HG02970 (cell line): ENCODE measurements at regions not wholly inside any gene's neighbourhood (a gene's known extent, or its start where the extent isn't known, plus 50 kb on each side); places are given as distances from the start of the nearest gene placed in this dataset.

Source experiments
- ATAC-seq: cut with Tn5 transposase; IDR thresholded peaks from one replicate; pipeline ENCODE4 v1.9.1; 2021; ENCODE audit warnings: mild to moderate bottlenecking, moderate library complexity, moderate number of reproducible peaks; ENCODE audit not compliant: unreplicated experiment, low FRiP score

- no peak for ATAC-seq
These were observed 599.5 kb upstream of the SMIM31 start for GRCh38 chr4:164154416-164154815.

- no peak for ATAC-seq
These were observed 584.3 kb upstream of the SMIM31 start for GRCh38 chr4:164169591-164169990.

- ATAC-seq, result no peak
These were observed 576.8 kb upstream of the SMIM31 start for GRCh38 chr4:164177153-164177552.

- ATAC-seq, result no peak
These were observed 576.2 kb upstream of the SMIM31 start for GRCh38 chr4:164177753-164178152.

- no peak for ATAC-seq
These were observed 565.7 kb upstream of the SMIM31 start for GRCh38 chr4:164188236-164188635.

GRCh38 chr4:164192844-164193243 lies 561.1 kb upstream of the SMIM31 start:
- no peak for ATAC-seq

GRCh38 chr4:164193676-164194075 lies 560.3 kb upstream of the SMIM31 start:
- no peak for ATAC-seq

GRCh38 chr4:164197556-164197955 lies 556.4 kb upstream of the SMIM31 start:
- ATAC-seq, result no peak

GRCh38 chr4:164203476-164203875 lies 550.5 kb upstream of the SMIM31 start:
- no peak for ATAC-seq

GRCh38 chr4:164204434-164204833 lies 549.5 kb upstream of the SMIM31 start:
- no peak for ATAC-seq

- ATAC-seq, result no peak
These were observed 546.5 kb upstream of the SMIM31 start for GRCh38 chr4:164207460-164207859.

- no peak for ATAC-seq
These were observed 543.6 kb upstream of the SMIM31 start for GRCh38 chr4:164210377-164210776.

GRCh38 chr4:164212134-164212533 lies 541.8 kb upstream of the SMIM31 start:
- no peak for ATAC-seq

- no peak for ATAC-seq
These were observed 541.2 kb upstream of the SMIM31 start for GRCh38 chr4:164212714-164213113.

GRCh38 chr4:164215113-164215741 lies 538.7 kb upstream of the SMIM31 start:
- ATAC-seq, result no peak

- no peak for ATAC-seq
These were observed 532.3 kb upstream of the SMIM31 start for GRCh38 chr4:164221631-164222030.

GRCh38 chr4:164224871-164225270 lies 529.1 kb upstream of the SMIM31 start:
- ATAC-seq, result no peak

- no peak for ATAC-seq
These were observed 524.7 kb upstream of the SMIM31 start for GRCh38 chr4:164229255-164229654.

- ATAC-seq, result no peak
These were observed 514.5 kb upstream of the SMIM31 start for GRCh38 chr4:164239433-164239832.

GRCh38 chr4:164239976-164240375 lies 514.0 kb upstream of the SMIM31 start:
- ATAC-seq, result no peak

GRCh38 chr4:164251257-164251656 lies 502.7 kb upstream of the SMIM31 start:
- ATAC-seq, result no peak

GRCh38 chr4:164252286-164252685 lies 501.6 kb upstream of the SMIM31 start:
- no peak for ATAC-seq

- ATAC-seq, result no peak
These were observed 492.1 kb upstream of the SMIM31 start for GRCh38 chr4:164261831-164262230.
